SK-N-SH (cell line): ENCODE measurements at regions not wholly inside any gene's neighbourhood (a gene's known extent, or its start where the extent isn't known, plus 50 kb on each side); places are given as distances from the start of the nearest gene placed in this dataset.
A peak's percentile ranks its signal among the peaks of the same experiment; 100 is the strongest.

Source experiments
- CTCF ChIA-PET: fragments of 300-600, 350-600 bp; formaldehyde crosslinking; extraction: SDS; loops from one replicate; lab custom pipeline; 2021; lab: Yijun Ruan, JAX
- POLR2A ChIA-PET: fragments of 350-600 bp; sonication (Branson Sonifier 250); formaldehyde crosslinking; extraction: SDS; loops from one replicate; lab custom pipeline; 2020; ENCODE audit warnings: antibody characterized with exemption, inconsistent platforms; lab: Yijun Ruan, JAX
- DNase-seq: peaks from one replicate; pipeline ENCODE4 v3.0.0; 2012
- H2AFZ ChIP-seq: fragments of 200-600 bp; sonication (generic); 2 replicates; pipeline ENCODE4 v1.8.1; 2016; ENCODE audit warnings: antibody characterized with exemption, mild to moderate bottlenecking, low read depth
- H3F3A ChIP-seq: fragments of 200-600 bp; sonication (generic); replicated peaks from 2 replicates; pipeline ENCODE3; 2016; ENCODE audit warnings: antibody characterized with exemption, mild to moderate bottlenecking; ENCODE audit not compliant: insufficient read depth
- H3K27ac ChIP-seq, 2 experiments: fragments of 200-500 bp in 1 of 2; fragments of 200-600 bp in 1 of 2; sonication (Bioruptor generic) in 1 of 2; sonication (generic), shearing (Covaris generic) in 1 of 2; 2 replicates each; pipeline versions ENCODE4 v1.5.1 to v1.6.1; 2014 to 2016; ENCODE audit warnings: low read depth in 2 of 2, inconsistent platforms in 1 of 2, low read length in 1 of 2, mild to moderate bottlenecking in 1 of 2, mixed read lengths in 1 of 2
- H3K27me3 ChIP-seq: fragments of 200-600 bp; sonication (generic), shearing (Covaris generic); 2 replicates; pipeline ENCODE4 v1.6.1; 2016; ENCODE audit warnings: mixed run types; ENCODE audit not compliant: insufficient read depth
- H3K36me3 ChIP-seq, 2 experiments: fragments of 200-500 bp in 1 of 2; fragments of 200-600 bp in 1 of 2; sonication (Bioruptor generic) in 1 of 2; sonication (generic) in 1 of 2; replicated peaks in 1 of 2; 2 replicates each; pipeline versions ENCODE3 to v1.5.1; 2014 to 2016; ENCODE audit warnings: low read length in 1 of 2, mild to moderate bottlenecking in 1 of 2; ENCODE audit not compliant: insufficient read depth in 2 of 2, control insufficient read depth in 1 of 2
- H3K4me1 ChIP-seq, 2 experiments: fragments of 200-500 bp in 1 of 2; fragments of 200-600 bp in 1 of 2; sonication (Bioruptor generic) in 1 of 2; sonication (generic), shearing (Covaris generic) in 1 of 2; 2 replicates each; pipeline versions ENCODE4 v1.5.1 to v1.6.1; 2014 to 2016; ENCODE audit warnings: low read depth in 1 of 2, low read length in 1 of 2, mixed run types in 1 of 2; ENCODE audit not compliant: insufficient read depth in 2 of 2, control insufficient read depth in 1 of 2
- H3K4me2 ChIP-seq: fragments of 200-600 bp; sonication (generic), shearing (Covaris generic); 2 replicates; pipeline ENCODE4 v1.6.1; 2017; ENCODE audit warnings: mixed run types
- H3K4me3 ChIP-seq, 2 experiments: fragments of 200-500 bp in 1 of 2; fragments of 200-600 bp in 1 of 2; sonication (Bioruptor generic) in 1 of 2; sonication (generic), shearing (Covaris generic) in 1 of 2; 2 replicates each; pipeline versions ENCODE4 v1.5.1 to v1.8.1; 2014 to 2016; ENCODE audit warnings: low read depth in 2 of 2, inconsistent platforms in 1 of 2, low read length in 1 of 2, mild to moderate bottlenecking in 1 of 2, mixed read lengths in 1 of 2, moderate library complexity in 1 of 2
- H3K79me2 ChIP-seq: fragments of 200-600 bp; sonication (generic); 2 replicates; pipeline ENCODE4 v1.8.1; 2017; ENCODE audit warnings: mild to moderate bottlenecking; ENCODE audit not compliant: insufficient read depth
- H3K9ac ChIP-seq: fragments of 200-600 bp; sonication (generic); 2 replicates; pipeline ENCODE4 v1.6.1; 2017; ENCODE audit warnings: mixed run types
- H3K9me2 ChIP-seq: fragments of 200-600 bp; sonication (generic); 2 replicates; pipeline ENCODE4 v1.6.1; 2017; ENCODE audit warnings: mixed run types
- H3K9me3 ChIP-seq: fragments of 200-600 bp; sonication (generic); 2 replicates; pipeline ENCODE4 v1.6.1; 2017; ENCODE audit warnings: mixed run types, mild to moderate bottlenecking, moderate library complexity
- H4K20me1 ChIP-seq: fragments of 200-600 bp; sonication (generic); 2 replicates; pipeline ENCODE4 v1.6.1; 2017; ENCODE audit warnings: mild to moderate bottlenecking, mixed run types; ENCODE audit not compliant: insufficient read depth
- CTCF ChIP-seq: fragments of 200-600 bp; sonication (generic); IDR thresholded peaks from 2 replicates; pipeline ENCODE4 v1.6.1; 2017; ENCODE audit warnings: antibody characterized with exemption, mild to moderate bottlenecking, moderate library complexity
- EP300 ChIP-seq, 2 experiments: IDR thresholded peaks; 2 replicates each; pipeline versions ENCODE4 v1.4.0 to v1.6.1; 2012; ENCODE audit warnings: borderline replicate concordance in 1 of 2, low read depth in 1 of 2, low read length in 1 of 2
- FOSL2 ChIP-seq: IDR thresholded peaks from 2 replicates; pipeline ENCODE4 v1.4.0; 2012; ENCODE audit warnings: low read depth, mild to moderate bottlenecking, moderate library complexity, borderline replicate concordance
- GATA2 ChIP-seq: sonication (generic); formaldehyde crosslinking; IDR thresholded peaks from 2 replicates; pipeline ENCODE4 v1.5.0; 2020; ENCODE audit warnings: mild to moderate bottlenecking, missing genetic modification reagents
- IRF3 ChIP-seq: fragments of 150-350 bp; IDR thresholded peaks from 2 replicates; pipeline ENCODE4 v1.6.1; 2016; ENCODE audit warnings: mild to moderate bottlenecking, low read depth, low read length
- JUND ChIP-seq: IDR thresholded peaks from 2 replicates; pipeline ENCODE4 v1.4.0; 2012
- MXI1 ChIP-seq: IDR thresholded peaks from 2 replicates; pipeline ENCODE4 v1.6.1; 2012; ENCODE audit warnings: mild to moderate bottlenecking, low read depth, low read length, improper control_type of control experiment
- POLR2AphosphoS5 ChIP-seq: IDR thresholded peaks from 2 replicates; pipeline ENCODE4 v1.6.1; 2012; ENCODE audit warnings: low read depth, low read length
- RAD21 ChIP-seq: IDR thresholded peaks from 2 replicates; pipeline ENCODE4 v1.6.1; 2012; ENCODE audit warnings: mild to moderate bottlenecking, low read length
- RFX5 ChIP-seq: IDR thresholded peaks from 2 replicates; pipeline ENCODE4 v1.6.1; 2012; ENCODE audit warnings: mild to moderate bottlenecking, improper control_type of control experiment, low read length
- RXRA ChIP-seq: IDR thresholded peaks from 2 replicates; pipeline ENCODE4 v1.4.0; 2012; ENCODE audit warnings: low read depth, mild to moderate bottlenecking, borderline replicate concordance
- TAF1 ChIP-seq: IDR thresholded peaks from 2 replicates; pipeline ENCODE4 v1.6.1; 2012; ENCODE audit warnings: low read depth, mild to moderate bottlenecking, low read length, moderate library complexity, borderline replicate concordance
- TEAD4 ChIP-seq: IDR thresholded peaks from 2 replicates; pipeline ENCODE4 v1.4.0; 2012; ENCODE audit warnings: mild to moderate bottlenecking, borderline replicate concordance; ENCODE audit not compliant: insufficient read depth
- YY1 ChIP-seq: IDR thresholded peaks from 2 replicates; pipeline ENCODE4 v1.4.0; 2012; ENCODE audit warnings: low read depth, mild to moderate bottlenecking
- WGBS: methylation state at CpG from one replicate; pipeline ENCODE4 v1.1.6; 2017; ENCODE audit warnings: low lambda C conversion rate; 5-methylcytosine and 5-hydroxymethylcytosine counted together
- TF ChIP-seq, protein P1 (sequence below): IDR thresholded peaks from 2 replicates; pipeline ENCODE4 v1.4.0; 2012; ENCODE audit warnings: low read depth
- TF ChIP-seq, protein P2 (sequence below): IDR thresholded peaks from 2 replicates; pipeline ENCODE4 v1.4.0; 2012; ENCODE audit warnings: low read depth, borderline replicate concordance
- TF ChIP-seq, protein P3 (sequence below): fragments of 150-350 bp; IDR thresholded peaks from 2 replicates; pipeline ENCODE4 v1.6.1; 2017; ENCODE audit warnings: antibody characterized with exemption, low read length, low read depth, borderline replicate concordance

GRCh38 chr17:11182430-11182829, 58.6 kb upstream of the SHISA6 start:
- 21% methylated on average over 2 of the region's 3 CpGs for WGBS
- no peak overlapping the region for H3K4me2 ChIP-seq
- no peak overlapping the region for H2AFZ ChIP-seq
- H3F3A ChIP-seq: no peaks in the 10 kb centered on the region
- peaks cover 0 to 6% of the 10 kb centered on the region in 2 experiments; a peak in 2 of 4 replicates for H3K4me1 ChIP-seq
- ChIA-PET CTCF (interaction anchor here (0.8 kb wide), 1 partner anchor 564 kb away, joined by 3 read pairs; no protein-coding TSS in a partner anchor), POLR2A (no interaction called here)
- no peaks in the 10 kb centered on the region for H4K20me1 ChIP-seq
- H3K79me2 ChIP-seq: no peaks in the 10 kb centered on the region
- H3K9me2 ChIP-seq: no peaks in the 10 kb centered on the region
- H3K36me3 ChIP-seq: no peaks in the 10 kb centered on the region
- H3K9ac ChIP-seq: no peak overlapping the region
- H3K9me3 ChIP-seq: no peaks in the 10 kb centered on the region
- no peaks in the 10 kb centered on the region for H3K27me3 ChIP-seq
- no peak overlapping the region for H3K27ac ChIP-seq
- DNase-seq: no peak
- no peak overlapping the region for H3K4me3 ChIP-seq
- TF ChIP-seq CTCF (no peak), TAF1 (no peak), FOSL2 (no peak), RAD21 (no peak)
- TF ChIP-seq, protein P1, sequence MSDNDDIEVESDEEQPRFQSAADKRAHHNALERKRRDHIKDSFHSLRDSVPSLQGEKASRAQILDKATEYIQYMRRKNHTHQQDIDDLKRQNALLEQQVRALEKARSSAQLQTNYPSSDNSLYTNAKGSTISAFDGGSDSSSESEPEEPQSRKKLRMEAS: no peak

DNA sequence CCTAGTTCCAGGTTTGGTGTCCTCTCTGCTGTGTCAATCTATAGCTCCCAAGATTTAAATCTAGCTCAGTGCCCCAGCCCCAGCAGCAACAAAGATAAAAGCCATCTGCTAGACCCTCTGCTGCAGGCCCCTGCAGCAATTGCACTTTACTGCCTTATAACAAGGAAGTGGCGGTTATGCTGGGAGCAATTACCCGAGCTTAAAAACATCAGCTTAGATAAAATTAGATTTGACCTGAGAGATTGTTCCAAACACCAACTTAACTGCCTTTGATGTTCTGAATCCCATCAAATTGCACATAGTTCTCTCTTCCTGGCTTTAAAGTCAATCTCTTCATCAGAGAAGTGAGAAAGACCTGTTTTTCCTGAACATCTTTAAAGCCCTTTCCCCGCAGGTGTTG, 62.4 kb upstream of the SHISA6 start:
- TF ChIP-seq RXRA: no peak
- peak; percentile 16; the same call in 1 of the 2 replicates for TF ChIP-seq GATA2 (CRISPR knock-in tag)
- TF ChIP-seq TEAD4: no peak
- TF ChIP-seq RAD21: no peak
- H3K4me1 ChIP-seq: peaks cover 0 to 6% of the 10 kb centered on the region in 2 experiments; a peak in 2 of 4 replicates
- no peaks in the 10 kb centered on the region for H4K20me1 ChIP-seq
- H3K4me3 ChIP-seq: no peak overlapping the region
- H3K27ac ChIP-seq: no peak overlapping the region; a peak in 1 of 4 replicates
- ChIA-PET CTCF (interaction anchor here (0.8 kb wide), 1 partner anchor 34 kb away, joined by 3 read pairs; no protein-coding TSS in a partner anchor), POLR2A (no interaction called here)
- 7% methylated on average over 3 of the region's 3 CpGs for WGBS
- no peak overlapping the region for H3K4me2 ChIP-seq
- no peaks in the 10 kb centered on the region for H3K9me3 ChIP-seq
- no peak overlapping the region for H3K9ac ChIP-seq
- no peaks in the 10 kb centered on the region for H3K9me2 ChIP-seq
- H2AFZ ChIP-seq: no peak overlapping the region
- H3K79me2 ChIP-seq: no peaks in the 10 kb centered on the region
- H3F3A ChIP-seq: no peaks in the 10 kb centered on the region
- DNase-seq: peak; percentile 50
- H3K27me3 ChIP-seq: no peaks in the 10 kb centered on the region
- H3K36me3 ChIP-seq: no peaks in the 10 kb centered on the region

DNA sequence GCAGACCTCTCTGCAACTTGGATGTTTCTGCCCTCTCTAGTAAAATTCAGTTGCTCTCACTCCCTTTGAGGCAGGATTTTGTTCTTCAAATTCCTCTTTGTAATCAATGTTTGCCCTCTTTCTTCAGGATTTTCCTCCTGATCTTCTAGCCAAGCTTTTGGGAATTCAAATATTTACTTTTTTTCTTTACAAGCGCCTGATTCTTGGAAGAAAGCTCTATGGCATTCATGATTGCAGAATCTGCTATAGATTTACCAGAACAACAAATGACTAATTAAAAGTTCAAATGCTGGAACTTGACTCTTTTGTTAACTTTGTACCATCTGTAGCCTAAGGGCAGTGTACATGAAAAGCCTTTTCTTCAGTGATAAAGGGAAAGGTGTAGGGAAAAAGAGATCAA, 63.7 kb upstream of the SHISA6 start:
- DNase-seq: no peak
- Histone ChIP-seq H3K27ac (no peak overlapping the region), H3K36me3 (no peaks in the 10 kb centered on the region), H4K20me1 (no peaks in the 10 kb centered on the region), H2AFZ (no peak overlapping the region), H3K4me3 (no peak overlapping the region), H3K4me2 (no peak overlapping the region), H3F3A (no peaks in the 10 kb centered on the region), H3K4me1 (peaks cover 0 to 6% of the 10 kb centered on the region in 2 experiments; a peak in 2 of 4 replicates), H3K9me2 (no peaks in the 10 kb centered on the region), H3K9ac (no peak overlapping the region), H3K79me2 (no peaks in the 10 kb centered on the region), H3K9me3 (no peaks in the 10 kb centered on the region), H3K27me3 (no peaks in the 10 kb centered on the region)
- POLR2A ChIA-PET: no interaction called here
- 3% methylated on average over 1 of the region's 1 CpG for WGBS
- CTCF ChIA-PET: no interaction called here
- no peak for TF ChIP-seq TEAD4
- TF ChIP-seq RAD21: no peak
- TF ChIP-seq POLR2AphosphoS5: no peak
- no peak for TF ChIP-seq YY1
- TF ChIP-seq RXRA: no peak
- TF ChIP-seq, protein P2, sequence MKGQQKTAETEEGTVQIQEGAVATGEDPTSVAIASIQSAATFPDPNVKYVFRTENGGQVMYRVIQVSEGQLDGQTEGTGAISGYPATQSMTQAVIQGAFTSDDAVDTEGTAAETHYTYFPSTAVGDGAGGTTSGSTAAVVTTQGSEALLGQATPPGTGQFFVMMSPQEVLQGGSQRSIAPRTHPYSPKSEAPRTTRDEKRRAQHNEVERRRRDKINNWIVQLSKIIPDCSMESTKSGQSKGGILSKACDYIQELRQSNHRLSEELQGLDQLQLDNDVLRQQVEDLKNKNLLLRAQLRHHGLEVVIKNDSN: no peak
- TF ChIP-seq JUND: no peak
- no peak for TF ChIP-seq MXI1
- TF ChIP-seq, protein P3, sequence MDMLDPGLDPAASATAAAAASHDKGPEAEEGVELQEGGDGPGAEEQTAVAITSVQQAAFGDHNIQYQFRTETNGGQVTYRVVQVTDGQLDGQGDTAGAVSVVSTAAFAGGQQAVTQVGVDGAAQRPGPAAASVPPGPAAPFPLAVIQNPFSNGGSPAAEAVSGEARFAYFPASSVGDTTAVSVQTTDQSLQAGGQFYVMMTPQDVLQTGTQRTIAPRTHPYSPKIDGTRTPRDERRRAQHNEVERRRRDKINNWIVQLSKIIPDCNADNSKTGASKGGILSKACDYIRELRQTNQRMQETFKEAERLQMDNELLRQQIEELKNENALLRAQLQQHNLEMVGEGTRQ: no peak
- TF ChIP-seq TAF1: no peak
- TF ChIP-seq RFX5: no peak
- TF ChIP-seq IRF3: no peak
- TF ChIP-seq EP300 (IDR thresholded peaks at IDR 0.05; ENCODE audit: borderline replicate concordance in 1 of 2, low read depth in 1 of 2, low read length in 1 of 2): no peak
